ENCODE measurements at regions not wholly inside any gene's neighbourhood (a gene's known extent, or its start where the extent isn't known, plus 50 kb on each side); places are given as distances from the start of the nearest gene placed in this dataset.

DNA sequence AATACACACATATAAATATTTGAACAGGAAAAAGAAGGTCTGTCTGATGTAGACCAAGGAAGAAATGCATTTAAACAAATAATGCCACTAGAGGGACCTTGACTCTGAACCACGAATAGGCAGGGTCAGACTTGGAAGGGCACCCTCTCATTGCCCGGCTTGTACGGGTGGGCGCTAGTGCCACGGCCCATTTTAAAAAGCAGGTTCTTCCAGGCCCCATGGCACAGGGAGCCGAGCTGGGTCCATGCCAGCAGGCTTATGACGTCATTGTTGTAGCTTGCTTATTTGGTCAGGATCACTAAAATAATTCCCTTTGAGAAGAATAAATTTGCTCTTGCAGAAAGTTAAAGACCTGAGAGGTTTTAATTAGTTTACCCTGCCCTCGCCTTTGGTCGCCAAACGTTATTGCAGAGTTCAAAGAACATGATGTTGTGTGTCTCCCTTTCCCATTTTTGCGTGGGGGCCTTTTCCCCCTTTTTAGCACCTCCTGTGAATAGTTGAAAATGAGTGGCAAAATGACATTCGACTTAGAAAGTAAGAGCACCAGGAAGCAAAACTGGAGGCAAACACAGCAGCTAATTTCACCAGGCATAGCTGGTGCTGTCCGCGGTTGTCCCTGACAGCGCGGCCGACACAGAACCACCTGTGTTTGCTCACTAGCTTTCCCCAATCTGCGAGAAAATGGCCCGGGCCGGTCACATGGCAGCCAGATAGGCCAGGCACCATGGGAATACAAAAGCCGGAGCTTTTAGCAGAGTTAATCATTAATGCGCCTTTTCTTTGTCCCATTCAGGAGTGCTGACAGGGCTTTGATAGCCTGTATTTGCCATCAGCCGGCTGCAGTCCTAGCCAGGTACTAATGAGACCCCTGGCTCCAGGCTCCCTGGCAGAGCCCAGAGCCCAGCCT, 93.8 kb downstream of the FOXA2 start (continued):
- peak; percentile 39; the same call in 1 of the 2 replicates for TF ChIP-seq ZNF17 (CRISPR knock-in tag; IDR thresholded peaks at IDR 0.05)
- no peak for TF ChIP-seq TEAD2 (CRISPR knock-in tag; IDR thresholded peaks at IDR 0.05)
- TF ChIP-seq PHF21A (CRISPR knock-in tag; IDR thresholded peaks at IDR 0.05), result peak; percentile 99
- no peak for TF ChIP-seq NPAS2 (CRISPR knock-in tag; IDR thresholded peaks at IDR 0.05; ENCODE audit: borderline replicate concordance)
- no peak for TF ChIP-seq GPN1 (CRISPR knock-in tag; IDR thresholded peaks at IDR 0.05; ENCODE audit: borderline replicate concordance)
- TF ChIP-seq ZNF512 (CRISPR knock-in tag; IDR thresholded peaks at IDR 0.05), result peak; percentile 81; the same call in 1 of the 2 replicates
- no peak; the same call in 1 of the 2 replicates for TF ChIP-seq ZNF414 (CRISPR knock-in tag; IDR thresholded peaks at IDR 0.05)
- no peak; the same call in 1 of the 2 replicates for TF ChIP-seq ZNF20 (CRISPR knock-in tag; IDR thresholded peaks at IDR 0.05)
- TF ChIP-seq, protein P1, sequence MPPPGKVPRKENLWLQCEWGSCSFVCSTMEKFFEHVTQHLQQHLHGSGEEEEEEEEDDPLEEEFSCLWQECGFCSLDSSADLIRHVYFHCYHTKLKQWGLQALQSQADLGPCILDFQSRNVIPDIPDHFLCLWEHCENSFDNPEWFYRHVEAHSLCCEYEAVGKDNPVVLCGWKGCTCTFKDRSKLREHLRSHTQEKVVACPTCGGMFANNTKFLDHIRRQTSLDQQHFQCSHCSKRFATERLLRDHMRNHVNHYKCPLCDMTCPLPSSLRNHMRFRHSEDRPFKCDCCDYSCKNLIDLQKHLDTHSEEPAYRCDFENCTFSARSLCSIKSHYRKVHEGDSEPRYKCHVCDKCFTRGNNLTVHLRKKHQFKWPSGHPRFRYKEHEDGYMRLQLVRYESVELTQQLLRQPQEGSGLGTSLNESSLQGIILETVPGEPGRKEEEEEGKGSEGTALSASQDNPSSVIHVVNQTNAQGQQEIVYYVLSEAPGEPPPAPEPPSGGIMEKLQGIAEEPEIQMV (CRISPR knock-in tag; IDR thresholded peaks at IDR 0.05; ENCODE audit: low read depth), result no peak
- peak; percentile 61; the same call in 1 of the 2 replicates for TF ChIP-seq ELF1 (CRISPR knock-in tag; IDR thresholded peaks at IDR 0.05)
- TF ChIP-seq ZNF333 (CRISPR knock-in tag; IDR thresholded peaks at IDR 0.05; ENCODE audit: borderline replicate concordance), result no peak
- TF ChIP-seq, protein P2, sequence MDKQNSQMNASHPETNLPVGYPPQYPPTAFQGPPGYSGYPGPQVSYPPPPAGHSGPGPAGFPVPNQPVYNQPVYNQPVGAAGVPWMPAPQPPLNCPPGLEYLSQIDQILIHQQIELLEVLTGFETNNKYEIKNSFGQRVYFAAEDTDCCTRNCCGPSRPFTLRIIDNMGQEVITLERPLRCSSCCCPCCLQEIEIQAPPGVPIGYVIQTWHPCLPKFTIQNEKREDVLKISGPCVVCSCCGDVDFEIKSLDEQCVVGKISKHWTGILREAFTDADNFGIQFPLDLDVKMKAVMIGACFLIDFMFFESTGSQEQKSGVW (CRISPR knock-in tag; IDR thresholded peaks at IDR 0.05; ENCODE audit: borderline replicate concordance), result no peak
- peak; percentile 80; the same call in 1 of the 2 replicates for TF ChIP-seq ZNF558 (CRISPR knock-in tag; IDR thresholded peaks at IDR 0.05; ENCODE audit: borderline replicate concordance)
- TF ChIP-seq ZC3H13 (CRISPR knock-in tag; IDR thresholded peaks at IDR 0.05), result peak; percentile 85
- TF ChIP-seq ADNP (CRISPR knock-in tag; IDR thresholded peaks at IDR 0.05), result no peak
- no peak for TF ChIP-seq CEBPB (IDR thresholded peaks at IDR 0.05; ENCODE audit: borderline replicate concordance, low read depth, low read length)
- no peak for TF ChIP-seq HNRNPH1 (optimal IDR thresholded peaks at IDR 0.05; ENCODE audit: low read depth, low read length)
- no peak for TF ChIP-seq CAMTA2 (CRISPR knock-in tag; IDR thresholded peaks at IDR 0.05; ENCODE audit: borderline replicate concordance)
- no peak; the same call in 1 of the 2 replicates for TF ChIP-seq ZNF431 (CRISPR knock-in tag; IDR thresholded peaks at IDR 0.05; ENCODE audit: borderline replicate concordance, low read depth)
- TF ChIP-seq LRRFIP1 (CRISPR knock-in tag; conservative IDR thresholded peaks at IDR 0.05), result no peak
- TF ChIP-seq U2AF1 (optimal IDR thresholded peaks at IDR 0.05; ENCODE audit: low read depth, low read length), result no peak
- TF ChIP-seq POLR2AphosphoS5 (IDR thresholded peaks at IDR 0.05; ENCODE audit: low read depth, low read length), result peak; percentile 71
- TF ChIP-seq SOX5 (CRISPR knock-in tag; IDR thresholded peaks at IDR 0.05; ENCODE audit: borderline replicate concordance), result peak; percentile 97

All from HepG2 (cell line).